HCT116 (cell line): ENCODE measurements at regions not wholly inside any gene's neighbourhood (a gene's known extent, or its start where the extent isn't known, plus 50 kb on each side); places are given as distances from the start of the nearest gene placed in this dataset.

Experiments used
- ATAC-seq: fragments of 200-7000 bp; cut with Tn5 transposase; 2 replicates; pipeline ENCODE4 v1.9.1; 2020; ENCODE audit warnings: mild to moderate bottlenecking, moderate library complexity
- BruUV-seq: library from RNA; stranded (reverse); fragments of 400-500 nt; replicated peaks from 2 replicates; lab custom pipeline; 2021; lab: Mats Ljungman, UMichigan
- CTCF ChIA-PET: fragments of 300-600 bp; sonication (Branson Sonifier 250); formaldehyde crosslinking; loops from one replicate; lab custom pipeline; 2021; ENCODE audit warnings: antibody characterized with exemption; lab: Charles Lee
- POLR2A ChIA-PET: fragments of 300-600, 350-600 bp; sonication (Branson Sonifier 250); formaldehyde crosslinking; loops from one replicate; lab custom pipeline; 2021; ENCODE audit warnings: antibody characterized with exemption; lab: Charles Lee
- RAD21 ChIA-PET, 2 experiments: fragments of 300-600 bp; sonication (Branson Sonifier 250); formaldehyde crosslinking; loops; one replicate each; lab custom pipeline; 2023; ENCODE audit warnings: low total read pairs in 2 of 2; ENCODE audit not compliant: uncharacterized antibody in 2 of 2, unreplicated experiment in 2 of 2, low non-redundant PET in 1 of 2; lab: Charles Lee
- DNase-seq: peaks from one replicate; pipeline ENCODE4 v3.0.0-alpha.2; 2010; ENCODE audit warnings: low read depth, low spot score
- H2AFZ ChIP-seq: fragments of 200-600 bp; shearing (Covaris generic), sonication (generic); 2 replicates; pipeline ENCODE4 v1.6.1; 2017; ENCODE audit warnings: low read depth, mixed run types, mixed read lengths, antibody characterized with exemption, low read length; ENCODE audit not compliant: poor library complexity, severe bottlenecking
- H3K27ac ChIP-seq: 2 replicates; pipeline ENCODE4 v1.5.1; 2012; ENCODE audit warnings: low read depth, low read length
- H3K27me3 ChIP-seq: fragments of 200-600 bp; sonication (generic); 2 replicates; pipeline ENCODE4 v1.6.1; 2016; ENCODE audit warnings: mixed run types, low read length, mixed read lengths; ENCODE audit not compliant: insufficient read depth
- H3K36me3 ChIP-seq, 2 experiments: fragments of 200-500 bp in 1 of 2; fragments of 200-600 bp in 1 of 2; sonication (Bioruptor generic) in 1 of 2; sonication (generic) in 1 of 2; 2 replicates each; pipeline versions ENCODE4 v1.5.1 to v1.6.1; 2014 to 2016; ENCODE audit warnings: low read length in 2 of 2, inconsistent platforms in 1 of 2, mixed read lengths in 1 of 2, mixed run types in 1 of 2; ENCODE audit not compliant: insufficient read depth in 2 of 2, control insufficient read depth in 1 of 2
- H3K4me1 ChIP-seq, 2 experiments: fragments of 200-600 bp in 1 of 2; sonication (generic) in 1 of 2; 2 replicates each; pipeline versions ENCODE4 v1.5.1 to v1.6.1; 2012 to 2017; ENCODE audit warnings: low read length in 2 of 2, inconsistent platforms in 1 of 2, mild to moderate bottlenecking in 1 of 2, mixed read lengths in 1 of 2, mixed run types in 1 of 2, moderate library complexity in 1 of 2; ENCODE audit not compliant: insufficient read depth in 2 of 2, control insufficient read depth in 1 of 2
- H3K4me2 ChIP-seq: fragments of 200-600 bp; sonication (generic); 2 replicates; pipeline ENCODE4 v1.6.1; 2017; ENCODE audit warnings: mixed run types, low read length, mixed read lengths
- H3K4me3 ChIP-seq, 2 experiments: fragments of 200-600 bp in 1 of 2; sonication (generic) in 1 of 2; replicated peaks in 1 of 2; 2 replicates each; pipeline ENCODE4 v1.5.1; 2011 to 2016; ENCODE audit warnings: low read length in 2 of 2, control low read depth in 1 of 2, low read depth in 1 of 2, mild to moderate bottlenecking in 1 of 2, mixed read lengths in 1 of 2, mixed run types in 1 of 2
- H3K79me2 ChIP-seq: fragments of 200-600 bp; sonication (generic); 2 replicates; pipeline ENCODE4 v1.6.1; 2017; ENCODE audit warnings: mild to moderate bottlenecking, mixed run types, low read length, moderate library complexity, mixed read lengths; ENCODE audit not compliant: insufficient read depth
- H3K9ac ChIP-seq: fragments of 200-600 bp; sonication (generic); 2 replicates; pipeline ENCODE4 v1.6.1; 2016; ENCODE audit warnings: low read length, mixed read lengths
- H3K9me2 ChIP-seq: fragments of 200-600 bp; sonication (generic), shearing (Covaris generic); 2 replicates; pipeline ENCODE4 v1.6.1; 2017; ENCODE audit warnings: mixed run types, mild to moderate bottlenecking, moderate library complexity; ENCODE audit not compliant: insufficient read depth
- H3K9me3 ChIP-seq, 2 experiments: fragments of 200-500 bp in 1 of 2; fragments of 200-600 bp in 1 of 2; sonication (Bioruptor generic) in 1 of 2; sonication (generic) in 1 of 2; 2 replicates each; pipeline ENCODE4 v1.6.1; 2014 to 2017; ENCODE audit warnings: low read length in 2 of 2, mixed read lengths in 2 of 2, inconsistent platforms in 1 of 2, low read depth in 1 of 2, mild to moderate bottlenecking in 1 of 2, mixed run types in 1 of 2, moderate library complexity in 1 of 2; ENCODE audit not compliant: control insufficient read depth in 1 of 2, insufficient read depth in 1 of 2
- H4K20me1 ChIP-seq: fragments of 200-600 bp; sonication (generic), shearing (Covaris generic); 2 replicates; pipeline ENCODE4 v1.6.1; 2017; ENCODE audit warnings: mixed run types, mild to moderate bottlenecking, moderate library complexity; ENCODE audit not compliant: insufficient read depth
- ATF3 ChIP-seq: IDR thresholded peaks from 2 replicates; pipeline ENCODE4 v1.6.1; 2012
- CTCF ChIP-seq, 3 experiments: fragments of 200-600 bp in 1 of 3; sonication (generic) in 1 of 3; IDR thresholded peaks in 2 of 3; conservative IDR thresholded peaks in 1 of 3; 2 replicates each; pipeline ENCODE4 v1.5.1; 2012 to 2017; ENCODE audit warnings: low read depth in 2 of 3, low read length in 2 of 3, antibody characterized with exemption in 1 of 3, borderline replicate concordance in 1 of 3, control low read depth in 1 of 3, mild to moderate bottlenecking in 1 of 3, mixed read lengths in 1 of 3, mixed run types in 1 of 3, moderate library complexity in 1 of 3; ENCODE audit not compliant: insufficient read depth in 1 of 3
- ELF1 ChIP-seq: IDR thresholded peaks from 2 replicates; pipeline ENCODE4 v1.6.1; 2012; ENCODE audit warnings: low read depth, borderline replicate concordance
- EZH2phosphoT487 ChIP-seq: fragments of 200-600 bp; IDR thresholded peaks from 2 replicates; pipeline ENCODE4 v1.6.1; 2018; ENCODE audit warnings: antibody characterized with exemption, borderline replicate concordance
- FOSL1 ChIP-seq: IDR thresholded peaks from 2 replicates; pipeline ENCODE4 v1.6.1; 2012; ENCODE audit warnings: low read depth
- JUND ChIP-seq: IDR thresholded peaks from 2 replicates; pipeline ENCODE4 v1.6.1; 2012
- MAX ChIP-seq: IDR thresholded peaks from 2 replicates; pipeline ENCODE4 v1.6.1; 2012
- POLR2A ChIP-seq: IDR thresholded peaks from 2 replicates; pipeline ENCODE4 v1.7.0; 2011; ENCODE audit warnings: borderline replicate concordance; ENCODE audit not compliant: insufficient read depth, insufficient read length; ENCODE audit errors: extremely low read depth
- POLR2AphosphoS5 ChIP-seq: IDR thresholded peaks from 2 replicates; pipeline ENCODE4 v1.6.1; 2011; ENCODE audit warnings: mild to moderate bottlenecking, low read depth, low read length, moderate library complexity
- RAD21 ChIP-seq: IDR thresholded peaks from 2 replicates; pipeline ENCODE4 v1.6.1; 2012; ENCODE audit warnings: low read depth, mild to moderate bottlenecking
- SIN3A ChIP-seq: IDR thresholded peaks from 2 replicates; pipeline ENCODE4 v1.6.1; 2012; ENCODE audit warnings: low read depth
- SRF ChIP-seq: IDR thresholded peaks from 2 replicates; pipeline ENCODE4 v1.6.1; 2012; ENCODE audit warnings: low read depth
- TCF7L2 ChIP-seq: IDR thresholded peaks from 2 replicates; pipeline ENCODE4 v1.7.0; 2011; ENCODE audit warnings: borderline replicate concordance, inconsistent platforms; ENCODE audit not compliant: insufficient read depth, insufficient read length; ENCODE audit errors: extremely low read depth
- YY1 ChIP-seq: IDR thresholded peaks from 2 replicates; pipeline ENCODE4 v1.6.1; 2011; ENCODE audit warnings: low read length, low read depth, moderate library complexity, mild to moderate bottlenecking; ENCODE audit not compliant: insufficient replicate concordance; ENCODE audit errors: extremely low read depth
- ZBTB33 ChIP-seq: IDR thresholded peaks from 2 replicates; pipeline ENCODE4 v1.6.1; 2011; ENCODE audit warnings: mild to moderate bottlenecking, low read length, moderate library complexity; ENCODE audit not compliant: insufficient replicate concordance; ENCODE audit errors: extremely low read depth
- ZFX ChIP-seq: fragments of 450-650 bp; IDR thresholded peaks from 2 replicates; pipeline ENCODE4 v1.6.1; 2017
- ZNF274 ChIP-seq: fragments of 200-500 bp; sonication (Bioruptor generic); IDR thresholded peaks from 2 replicates; pipeline ENCODE4 v1.6.1; 2014; ENCODE audit warnings: mild to moderate bottlenecking, low read depth, low read length, inconsistent platforms
- intact Hi-C: fragments of 100-400 bp; cut with micrococcal nuclease; formaldehyde crosslinking; loops from 2 replicates; pipeline ENCODE4 v1.10.0; 2022

GRCh38 chr12:127287256-127287655 is 979.7 kb upstream of the TMEM132C start:
- no TSS peak for BruUV-seq
- Histone ChIP-seq H3K9me3 (no peaks in the 10 kb centered on the region), H3K4me1 (no peaks in the 10 kb centered on the region), H3K79me2 (no peaks in the 10 kb centered on the region), H4K20me1 (no peaks in the 10 kb centered on the region), H3K9me2 (no peaks in the 10 kb centered on the region), H3K36me3 (no peaks in the 10 kb centered on the region), H3K4me3 (no peak overlapping the region), H2AFZ (no peak overlapping the region), H3K27ac (no peak overlapping the region), H3K9ac (no peak overlapping the region), H3K4me2 (no peak overlapping the region), H3K27me3 (0 out of 2 replicates have a peak, but pooled peaks cover 4% of the 10 kb centered on the region)
- intact Hi-C loops = loop anchor here (10.0 kb wide), 1 partner anchor 262 kb away; no protein-coding TSS in a partner anchor
- TF ChIP-seq MAX (no peak), EZH2phosphoT487 (no peak), FOSL1 (no peak), TCF7L2 (no peak), ZFX (no peak), POLR2AphosphoS5 (no peak), ZNF274 (no peak), SRF (no peak), YY1 (no peak), CTCF (IDR thresholded peaks at IDR 0.05 in 2 of 3, conservative IDR thresholded peaks at IDR 0.05 in 1 of 3; ENCODE audit: borderline replicate concordance in 1 of 3, insufficient read depth in 1 of 3, low read depth in 2 of 3, low read length in 2 of 3) (no peak), ATF3 (no peak), POLR2A (no peak), JUND (no peak), ZBTB33 (no peak), RAD21 (no peak), ELF1 (no peak), SIN3A (no peak)
- RAD21 ChIA-PET = no interaction called here
- CTCF ChIA-PET = no interaction called here
- ATAC-seq (no peak), DNase-seq (no peak)
- POLR2A ChIA-PET = no interaction called here
